ENCODE measurements at regions not wholly inside any gene's neighbourhood (a gene's known extent, or its start where the extent isn't known, plus 50 kb on each side); places are given as distances from the start of the nearest gene placed in this dataset.
"Not testable (repeated sequence)": the region's sequence is repeated elsewhere in the genome, so short reads cannot be mapped to it uniquely, and the experiment has no call there.

GRCh38 chr14:34300882-34301734 lies 160.9 kb downstream of the SPTSSA start:
- DNase-seq (ENCODE audit: low read depth in 2 of 2): no peak

GRCh38 chr14:34300330-34300729 lies 161.7 kb downstream of the SPTSSA start:
- no peak for DNase-seq (ENCODE audit: low read depth in 2 of 2)

GRCh38 chr14:34299360-34299759 lies 162.7 kb downstream of the SPTSSA start:
- no peak for DNase-seq (ENCODE audit: low read depth in 2 of 2)

GRCh38 chr14:34297786-34298520 lies 164.1 kb downstream of the SPTSSA start:
- no peak for DNase-seq (ENCODE audit: low read depth in 2 of 2)

GRCh38 chr14:34283590-34283989 lies 178.4 kb downstream of the SPTSSA start:
- no peak for DNase-seq (ENCODE audit: low read depth in 2 of 2)

- DNase-seq (ENCODE audit: low read depth in 2 of 2): no peak
Measured at GRCh38 chr14:34277191-34277590, 184.8 kb downstream of the SPTSSA start.

- no peak for DNase-seq (ENCODE audit: low read depth in 2 of 2)
Measured at GRCh38 chr14:34275530-34275929, 186.5 kb downstream of the SPTSSA start.

GRCh38 chr14:34275078-34275477 lies 187.0 kb downstream of the SPTSSA start:
- DNase-seq (ENCODE audit: low read depth in 2 of 2): no peak

GRCh38 chr14:34273716-34274115 lies 188.3 kb downstream of the SPTSSA start:
- not testable (repeated sequence) for DNase-seq (ENCODE audit: low read depth in 2 of 2)

GRCh38 chr14:34270361-34270760 lies 191.7 kb downstream of the SPTSSA start:
- no peak for DNase-seq (ENCODE audit: low read depth in 2 of 2)

- no peak for DNase-seq (ENCODE audit: low read depth in 2 of 2)
Measured at GRCh38 chr14:34266344-34266743, 195.7 kb downstream of the SPTSSA start.

- DNase-seq (ENCODE audit: low read depth in 2 of 2): no peak
Measured at GRCh38 chr14:34262127-34262910, 199.7 kb downstream of the SPTSSA start.

- no peak for DNase-seq (ENCODE audit: low read depth in 2 of 2)
Measured at GRCh38 chr14:34259996-34260395, 202.0 kb downstream of the SPTSSA start.

- no peak for DNase-seq (ENCODE audit: low read depth in 2 of 2)
Measured at GRCh38 chr14:34258318-34258717, 203.7 kb downstream of the SPTSSA start.

- no peak for DNase-seq (ENCODE audit: low read depth in 2 of 2)
Measured at GRCh38 chr14:34257505-34257904, 204.5 kb downstream of the SPTSSA start.

- no peak for DNase-seq (ENCODE audit: low read depth in 2 of 2)
Measured at GRCh38 chr14:34256223-34256622, 205.8 kb downstream of the SPTSSA start.

- no peak for DNase-seq (ENCODE audit: low read depth in 2 of 2)
Measured at GRCh38 chr14:34254571-34254970, 207.5 kb downstream of the SPTSSA start.

GRCh38 chr14:34254031-34254430 lies 208.0 kb downstream of the SPTSSA start:
- DNase-seq (ENCODE audit: low read depth in 2 of 2): no peak

GRCh38 chr14:34252227-34252626 lies 209.8 kb downstream of the SPTSSA start:
- no peak for DNase-seq (ENCODE audit: low read depth in 2 of 2)

- no peak for DNase-seq (ENCODE audit: low read depth in 2 of 2)
Measured at GRCh38 chr14:34251662-34252061, 210.4 kb downstream of the SPTSSA start.

- no peak for DNase-seq (ENCODE audit: low read depth in 2 of 2)
Measured at GRCh38 chr14:34250959-34251358, 211.1 kb downstream of the SPTSSA start.

GRCh38 chr14:34247605-34248004 lies 214.4 kb downstream of the SPTSSA start:
- no peak for DNase-seq (ENCODE audit: low read depth in 2 of 2)
